ENCODE measurements at regions not wholly inside any gene's neighbourhood (a gene's known extent, or its start where the extent isn't known, plus 50 kb on each side); places are given as distances from the start of the nearest gene placed in this dataset.

DNA sequence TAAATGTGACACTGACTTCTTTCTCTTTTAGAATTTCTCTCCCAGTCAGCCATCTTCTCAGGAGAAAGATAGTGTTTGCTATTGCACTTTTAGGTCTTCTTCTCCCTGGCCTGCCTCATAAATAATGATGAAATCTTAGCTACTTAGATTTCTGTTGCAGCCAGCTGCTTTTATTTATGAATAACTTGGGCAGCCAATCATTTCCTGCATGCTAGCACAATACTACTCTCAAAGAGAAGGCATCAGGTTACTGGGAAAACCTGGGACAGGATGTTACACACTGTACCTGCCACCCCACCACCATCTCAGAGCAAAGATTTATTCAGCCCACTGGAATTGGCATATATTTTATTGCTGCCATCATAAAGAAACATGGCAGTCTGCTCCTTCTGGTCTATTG lies 266.6 kb downstream of the PRELID2 start:
- Mint-ChIP-seq H3K27me3 (ENCODE audit: unreplicated experiment) (no peaks in the 10 kb centered on the region), H3K27ac (ENCODE audit: unreplicated experiment) (no peak overlapping the region), H3K9me3 (ENCODE audit: unreplicated experiment) (no peaks in the 10 kb centered on the region), H3K4me3 (ENCODE audit: unreplicated experiment) (no peak overlapping the region), H3K4me1 (ENCODE audit: unreplicated experiment) (peaks cover 5% of the 10 kb centered on the region), H3K36me3 (ENCODE audit: low read depth, unreplicated experiment) (no peaks in the 10 kb centered on the region)
- no peak for DNase-seq (ENCODE audit: low spot score)
- TF ChIP-seq, protein P1, sequence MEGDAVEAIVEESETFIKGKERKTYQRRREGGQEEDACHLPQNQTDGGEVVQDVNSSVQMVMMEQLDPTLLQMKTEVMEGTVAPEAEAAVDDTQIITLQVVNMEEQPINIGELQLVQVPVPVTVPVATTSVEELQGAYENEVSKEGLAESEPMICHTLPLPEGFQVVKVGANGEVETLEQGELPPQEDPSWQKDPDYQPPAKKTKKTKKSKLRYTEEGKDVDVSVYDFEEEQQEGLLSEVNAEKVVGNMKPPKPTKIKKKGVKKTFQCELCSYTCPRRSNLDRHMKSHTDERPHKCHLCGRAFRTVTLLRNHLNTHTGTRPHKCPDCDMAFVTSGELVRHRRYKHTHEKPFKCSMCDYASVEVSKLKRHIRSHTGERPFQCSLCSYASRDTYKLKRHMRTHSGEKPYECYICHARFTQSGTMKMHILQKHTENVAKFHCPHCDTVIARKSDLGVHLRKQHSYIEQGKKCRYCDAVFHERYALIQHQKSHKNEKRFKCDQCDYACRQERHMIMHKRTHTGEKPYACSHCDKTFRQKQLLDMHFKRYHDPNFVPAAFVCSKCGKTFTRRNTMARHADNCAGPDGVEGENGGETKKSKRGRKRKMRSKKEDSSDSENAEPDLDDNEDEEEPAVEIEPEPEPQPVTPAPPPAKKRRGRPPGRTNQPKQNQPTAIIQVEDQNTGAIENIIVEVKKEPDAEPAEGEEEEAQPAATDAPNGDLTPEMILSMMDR (IDR thresholded peaks at IDR 0.05; ENCODE audit: unreplicated experiment), result no peak

DNA sequence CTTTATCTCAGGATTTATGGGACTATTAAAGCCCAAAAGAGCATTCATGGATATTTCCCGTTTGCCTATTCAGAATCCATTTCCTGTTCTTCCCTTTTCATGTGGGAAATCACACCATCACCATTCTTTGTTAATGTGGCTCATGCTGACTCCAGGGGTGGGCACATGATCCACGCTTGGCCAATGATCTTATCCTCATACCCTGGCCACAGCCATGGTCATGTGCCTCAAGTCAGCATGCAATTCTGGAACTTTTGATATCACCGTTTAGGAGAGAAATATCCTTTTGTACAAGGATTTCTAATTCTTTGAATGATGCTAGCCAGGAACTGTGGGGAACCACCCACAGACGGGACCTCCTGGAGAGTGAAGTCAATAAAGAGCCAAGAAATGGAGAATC lies 272.2 kb downstream of the PRELID2 start:
- Mint-ChIP-seq H3K36me3 (ENCODE audit: low read depth, unreplicated experiment) (no peaks in the 10 kb centered on the region), H3K4me3 (ENCODE audit: unreplicated experiment) (no peak overlapping the region), H3K27me3 (ENCODE audit: unreplicated experiment) (no peaks in the 10 kb centered on the region), H3K9me3 (ENCODE audit: unreplicated experiment) (no peaks in the 10 kb centered on the region), H3K4me1 (ENCODE audit: unreplicated experiment) (no peaks in the 10 kb centered on the region), H3K27ac (ENCODE audit: unreplicated experiment) (no peak overlapping the region)
- no peak for DNase-seq (ENCODE audit: low spot score)
- TF ChIP-seq, protein P1 (IDR thresholded peaks at IDR 0.05; ENCODE audit: unreplicated experiment), result no peak

DNA sequence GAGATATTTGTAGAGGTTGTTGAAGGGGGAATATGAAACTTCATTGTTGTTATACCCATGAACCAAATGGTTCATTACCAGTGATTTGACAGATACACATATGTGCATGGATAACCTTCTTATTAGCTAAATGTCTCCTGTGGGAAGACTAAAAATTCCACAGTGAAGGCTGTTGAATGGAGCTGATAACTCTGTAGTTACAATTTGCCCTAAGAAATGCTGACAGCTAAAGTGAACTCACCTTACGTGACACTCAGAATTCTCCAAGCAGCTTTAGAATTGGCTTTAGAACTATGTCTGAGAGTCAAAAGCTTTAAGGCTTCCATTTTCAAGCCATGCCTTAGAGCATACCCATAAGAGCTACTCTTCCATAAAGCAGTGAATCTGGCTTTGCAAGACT lies 276.9 kb downstream of the PRELID2 start:
- TF ChIP-seq, protein P1 (IDR thresholded peaks at IDR 0.05; ENCODE audit: unreplicated experiment), result no peak
- DNase-seq (ENCODE audit: low spot score), result no peak
- no peaks in the 10 kb centered on the region for H3K27me3 Mint-ChIP-seq (ENCODE audit: unreplicated experiment)
- H3K27ac Mint-ChIP-seq (ENCODE audit: unreplicated experiment), result no peak overlapping the region
- no peaks in the 10 kb centered on the region for H3K9me3 Mint-ChIP-seq (ENCODE audit: unreplicated experiment)
- no peaks in the 10 kb centered on the region for H3K4me1 Mint-ChIP-seq (ENCODE audit: unreplicated experiment)
- H3K4me3 Mint-ChIP-seq (ENCODE audit: unreplicated experiment), result no peak overlapping the region
- no peaks in the 10 kb centered on the region for H3K36me3 Mint-ChIP-seq (ENCODE audit: low read depth, unreplicated experiment)

DNA sequence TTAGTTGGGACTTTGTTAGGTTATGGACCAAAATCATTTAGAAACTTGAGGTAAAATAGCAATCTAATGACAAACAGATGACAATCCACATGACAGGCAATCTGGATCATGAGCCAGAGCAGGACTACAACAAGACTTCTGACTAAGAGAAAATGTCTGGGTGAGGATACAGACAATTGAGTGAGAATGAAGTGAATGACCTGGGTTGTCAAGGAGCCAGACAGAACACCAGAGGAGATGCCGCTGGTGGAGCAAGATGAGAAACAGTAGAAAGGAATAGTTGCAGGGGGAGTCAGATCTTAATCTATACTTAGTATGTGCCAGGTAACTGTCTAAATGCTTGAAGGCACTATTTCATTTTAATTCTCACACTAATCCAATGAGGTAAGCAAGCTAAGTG lies 277.8 kb downstream of the PRELID2 start:
- Mint-ChIP-seq H3K4me3 (ENCODE audit: unreplicated experiment) (no peak overlapping the region), H3K4me1 (ENCODE audit: unreplicated experiment) (no peaks in the 10 kb centered on the region), H3K36me3 (ENCODE audit: low read depth, unreplicated experiment) (no peaks in the 10 kb centered on the region), H3K27ac (ENCODE audit: unreplicated experiment) (no peak overlapping the region), H3K9me3 (ENCODE audit: unreplicated experiment) (no peaks in the 10 kb centered on the region), H3K27me3 (ENCODE audit: unreplicated experiment) (no peaks in the 10 kb centered on the region)
- TF ChIP-seq, protein P1 (IDR thresholded peaks at IDR 0.05; ENCODE audit: unreplicated experiment), result no peak
- no peak for DNase-seq (ENCODE audit: low spot score)

GRCh38 chr5:145554399-145554798 lies 280.7 kb downstream of the PRELID2 start:
- Mint-ChIP-seq H3K27me3 (ENCODE audit: unreplicated experiment) (no peaks in the 10 kb centered on the region), H3K4me3 (ENCODE audit: unreplicated experiment) (no peak overlapping the region), H3K36me3 (ENCODE audit: low read depth, unreplicated experiment) (no peaks in the 10 kb centered on the region), H3K27ac (ENCODE audit: unreplicated experiment) (no peak overlapping the region), H3K4me1 (ENCODE audit: unreplicated experiment) (no peaks in the 10 kb centered on the region), H3K9me3 (ENCODE audit: unreplicated experiment) (no peaks in the 10 kb centered on the region)
- TF ChIP-seq, protein P1 (IDR thresholded peaks at IDR 0.05; ENCODE audit: unreplicated experiment), result no peak
- DNase-seq (ENCODE audit: low spot score), result no peak
